K562 (cell line): ENCODE measurements at regions not wholly inside any gene's neighbourhood (a gene's known extent, or its start where the extent isn't known, plus 50 kb on each side); places are given as distances from the start of the nearest gene placed in this dataset.

Source experiments
- ATAC-seq: fragments of 200-7000 bp; cut with Tn5 transposase; 3 replicates; pipeline ENCODE4 v1.9.1; 2020; ENCODE audit warnings: moderate library complexity
- BruUV-seq: library from RNA; stranded (reverse); fragments of 400-500 nt; replicated peaks from 2 replicates; lab custom pipeline; 2021; lab: Mats Ljungman, UMichigan
- CTCF ChIA-PET: fragments of 300-600 bp; formaldehyde crosslinking; extraction: SDS; loops from one replicate; lab custom pipeline; 2021; ENCODE audit warnings: low intra/inter-chr PET ratio; lab: Yijun Ruan, JAX
- POLR2A ChIA-PET: fragments of 300-600, 350-650 bp; sonication (Branson Sonifier 250); formaldehyde crosslinking; extraction: SDS; loops from one replicate; lab custom pipeline; 2021; ENCODE audit warnings: antibody characterized with exemption, inconsistent platforms; lab: Yijun Ruan, JAX
- DNase-seq, 4 experiments: peaks; one replicate each; pipeline versions ENCODE4 v3.0.0 to v3.0.0-alpha.2; 2011 to 2018; ENCODE audit warnings: low spot score in 3 of 4, mixed read lengths in 3 of 4; ENCODE audit errors: extremely low read depth in 1 of 4
- FAIRE-seq: peaks from 2 replicates; lab custom pipeline; 2011; peaks lifted over from hg19 to GRCh38; lab: Jason Lieb, UNC
- H2AFZ ChIP-seq: 2 replicates; pipeline ENCODE4 v1.6.0; 2011; ENCODE audit warnings: low read depth, low read length, control low read depth, inconsistent platforms
- H3K27ac ChIP-seq: fragments of 200-600 bp; 3 replicates; pipeline ENCODE4 v1.8.0; 2011; ENCODE audit warnings: low read depth, mild to moderate bottlenecking, control low read depth, inconsistent platforms, low read length, moderate library complexity, mixed read lengths; ENCODE audit errors: extremely low read depth
- H3K27me3 ChIP-seq, 2 experiments: fragments of 300-600 bp in 1 of 2; 2 replicates in 1 of 2; 3 replicates in 1 of 2; pipeline versions ENCODE4 v1.6.0 to v1.8.0; 2011; ENCODE audit warnings: inconsistent platforms in 2 of 2, low read length in 2 of 2, mild to moderate bottlenecking in 1 of 2, mixed read lengths in 1 of 2, moderate library complexity in 1 of 2; ENCODE audit not compliant: control insufficient read depth in 2 of 2, insufficient read depth in 2 of 2
- H3K36me3 ChIP-seq: fragments of 300-600 bp; 3 replicates; pipeline ENCODE4 v1.8.0; 2011; ENCODE audit warnings: mild to moderate bottlenecking, low read length, inconsistent platforms; ENCODE audit not compliant: control insufficient read depth, insufficient read depth
- H3K4me1 ChIP-seq, 2 experiments: fragments of 200-600 bp in 1 of 2; replicated peaks in 1 of 2; 2 replicates in 1 of 2; 3 replicates in 1 of 2; pipeline versions ENCODE4 v1.5.1 to v1.8.0; 2011; ENCODE audit warnings: inconsistent platforms in 2 of 2, low read length in 2 of 2, mild to moderate bottlenecking in 1 of 2, mixed read lengths in 1 of 2, moderate library complexity in 1 of 2; ENCODE audit not compliant: control insufficient read depth in 2 of 2, insufficient read depth in 2 of 2
- H3K4me2 ChIP-seq: 2 replicates; pipeline ENCODE4 v1.6.1; 2011; ENCODE audit warnings: low read length, control low read depth, inconsistent platforms, mixed read lengths; ENCODE audit not compliant: insufficient read depth
- H3K4me3 ChIP-seq: fragments of 200-600 bp; sonication (generic), shearing (Covaris generic); 2 replicates; pipeline ENCODE4 v1.5.1; 2016; ENCODE audit warnings: control low read depth, inconsistent platforms
- H3K79me2 ChIP-seq: fragments of 200-600 bp; 3 replicates; pipeline ENCODE4 v1.8.0; 2011; ENCODE audit warnings: low read length, inconsistent platforms; ENCODE audit not compliant: control insufficient read depth, insufficient read depth
- H3K9ac ChIP-seq, 2 experiments: 2 replicates each; pipeline versions ENCODE4 v1.6.0 to v1.6.1; 2011; ENCODE audit warnings: low read depth in 2 of 2, low read length in 2 of 2, control low read depth in 1 of 2, inconsistent platforms in 1 of 2, mild to moderate bottlenecking in 1 of 2, mixed read lengths in 1 of 2; ENCODE audit not compliant: insufficient read depth in 1 of 2
- H3K9me1 ChIP-seq: one replicate; pipeline ENCODE4 v1.6.0; 2011; ENCODE audit warnings: inconsistent platforms, mild to moderate bottlenecking, low read length, moderate library complexity; ENCODE audit not compliant: control insufficient read depth, insufficient read depth
- H3K9me3 ChIP-seq: replicated peaks from 2 replicates; pipeline ENCODE4 v1.5.1; 2011; ENCODE audit warnings: low read depth, low read length, inconsistent platforms; ENCODE audit not compliant: control insufficient read depth, insufficient read depth
- H4K20me1 ChIP-seq: replicated peaks from 2 replicates; pipeline ENCODE4 v1.6.1; 2011; ENCODE audit warnings: low read length, inconsistent platforms, mixed read lengths; ENCODE audit not compliant: control insufficient read depth, insufficient read depth
- CBFA2T3 ChIP-seq: fragments of 450-650 bp; IDR thresholded peaks from 2 replicates; pipeline ENCODE4 v1.6.1; 2017
- DMBX1 ChIP-seq: fragments of 250-450 bp; sonication (Bioruptor Pico); IDR thresholded peaks from 2 replicates; pipeline ENCODE4 v1.8.0; 2022; ENCODE audit warnings: inconsistent platforms, mild to moderate bottlenecking, moderate library complexity, borderline replicate concordance
- E2F6 ChIP-seq, 2 experiments: IDR thresholded peaks; 2 replicates each; pipeline ENCODE4 v1.6.1; 2011; ENCODE audit warnings: borderline replicate concordance in 1 of 2, control low read depth in 1 of 2, low read depth in 1 of 2, low read length in 1 of 2, mild to moderate bottlenecking in 1 of 2, mixed read lengths in 1 of 2, moderate library complexity in 1 of 2; ENCODE audit not compliant: insufficient read depth in 1 of 2, insufficient read length in 1 of 2, poor library complexity in 1 of 2, severe bottlenecking in 1 of 2; ENCODE audit errors: extremely low read depth in 1 of 2
- MGA ChIP-seq: fragments of 450-650 bp; IDR thresholded peaks from 2 replicates; pipeline ENCODE4 v1.6.1; 2016; ENCODE audit warnings: mild to moderate bottlenecking, moderate library complexity
- MYBL2 ChIP-seq, 2 experiments: fragments of 450-650 bp in 1 of 2; sonication (generic) in 1 of 2; formaldehyde crosslinking in 1 of 2; IDR thresholded peaks; 2 replicates each; pipeline versions ENCODE4 v1.6.1 to v1.8.1; 2017 to 2022; ENCODE audit warnings: borderline replicate concordance in 1 of 2, inconsistent platforms in 1 of 2, low read depth in 1 of 2, mild to moderate bottlenecking in 1 of 2, missing genetic modification reagents in 1 of 2, moderate library complexity in 1 of 2
- NR4A1 ChIP-seq, 2 experiments: fragments of 250-450 bp in 1 of 2; fragments of 450-650 bp in 1 of 2; sonication (Bioruptor Pico) in 1 of 2; IDR thresholded peaks; 2 replicates each; pipeline versions ENCODE4 v1.4.0 to v1.6.1; 2016 to 2020; ENCODE audit warnings: mild to moderate bottlenecking in 2 of 2, missing compliant biosample characterization in 1 of 2, missing genetic modification characterization in 1 of 2, moderate library complexity in 1 of 2
- ZNF121 ChIP-seq: sonication (generic); formaldehyde crosslinking; conservative IDR thresholded peaks from 2 replicates; pipeline ENCODE4 v1.8.0; 2022; ENCODE audit warnings: missing genetic modification reagents
- ZNF239 ChIP-seq: fragments of 250-450 bp; sonication (Bioruptor Pico); IDR thresholded peaks from 2 replicates; pipeline ENCODE4 v1.4.0; 2020; ENCODE audit warnings: mild to moderate bottlenecking
- ZNF589 ChIP-seq: fragments of 200-800 bp; sonication (Bioruptor generic); IDR thresholded peaks from 2 replicates; pipeline ENCODE4 v1.6.1; 2016; ENCODE audit warnings: low read depth, missing genetic modification characterization, missing compliant biosample characterization
- ZNF644 ChIP-seq: fragments of 200-800 bp; sonication (Bioruptor generic); IDR thresholded peaks from 2 replicates; pipeline ENCODE4 v1.6.1; 2016; ENCODE audit warnings: low read depth, missing genetic modification characterization, missing compliant biosample characterization
- WGBS: fragments of 100-300 bp; shearing (Covaris generic); methylation state at CpG from one replicate; pipeline ENCODE4 v1.1.6; 2016; ENCODE audit warnings: low coverage, mixed read lengths; ENCODE audit not compliant: insufficient coverage; ENCODE audit errors: missing lambda C conversion rate; 5-methylcytosine and 5-hydroxymethylcytosine counted together
- in situ Hi-C: fragments of 300-500 bp; cut with MboI; formaldehyde crosslinking; loops from 4 replicates; pipeline ENCODE4 v1.15.0; 2018; ENCODE audit warnings: inconsistent platforms, mixed read lengths
- intact Hi-C: fragments of 100-400 bp; cut with micrococcal nuclease; formaldehyde crosslinking; loops from 2 replicates; pipeline ENCODE4 v1.14.2; 2022

- no TSS peak for BruUV-seq
- WGBS: 0% methylated on average over 4 of the region's 4 CpGs
- TF ChIP-seq ZNF644 (tag): no peak
- TF ChIP-seq MGA: no peak
- no peak for TF ChIP-seq E2F6 (IDR thresholded peaks at IDR 0.05; ENCODE audit: borderline replicate concordance in 1 of 2, extremely low read depth in 1 of 2, insufficient read depth in 1 of 2, insufficient read length in 1 of 2, low read depth in 1 of 2, low read length in 1 of 2, poor library complexity in 1 of 2, severe bottlenecking in 1 of 2)
- TF ChIP-seq ZNF589 (CRISPR knock-in tag): no peak
- no peak for TF ChIP-seq ZNF121 (CRISPR knock-in tag)
- no peak for TF ChIP-seq DMBX1 (CRISPR knock-in tag)
- no peak for TF ChIP-seq MYBL2 (IDR thresholded peaks at IDR 0.05; ENCODE audit: low read depth)
- no peak for TF ChIP-seq MYBL2 (CRISPR knock-in tag; IDR thresholded peaks at IDR 0.05; ENCODE audit: borderline replicate concordance)
- no peak for TF ChIP-seq ZNF239 (CRISPR knock-in tag)
- TF ChIP-seq NR4A1 (CRISPR knock-in tag; IDR thresholded peaks at IDR 0.05): no peak
- TF ChIP-seq NR4A1 (tag; IDR thresholded peaks at IDR 0.05): no peak
- no peak for TF ChIP-seq CBFA2T3
Measured at GRCh38 chr18:71040161-71040560, 751.3 kb downstream of the SOCS6 start.

More at GRCh38 chr18:71040161-71040560, 751.3 kb downstream of the SOCS6 start:
- H3K36me3 ChIP-seq: no peaks in the 10 kb centered on the region
- no peaks in the 10 kb centered on the region for H3K79me2 ChIP-seq
- no peak for DNase-seq
- H2AFZ ChIP-seq: no peak overlapping the region
- in situ Hi-C loops (no loop called here), intact Hi-C loops (no loop called here)
- no peak overlapping the region for H3K27ac ChIP-seq
- H3K9ac ChIP-seq: no peak overlapping the region
- no peak for ATAC-seq
- POLR2A ChIA-PET: no interaction called here
- no peaks in the 10 kb centered on the region for H3K9me1 ChIP-seq
- no peak for FAIRE-seq
- no peaks in the 10 kb centered on the region for H3K9me3 ChIP-seq
- CTCF ChIA-PET: no interaction called here
- H3K4me2 ChIP-seq: no peak overlapping the region
- no peaks in the 10 kb centered on the region for H3K27me3 ChIP-seq
- H3K4me3 ChIP-seq: no peak overlapping the region
- H4K20me1 ChIP-seq: no peaks in the 10 kb centered on the region
- no peaks in the 10 kb centered on the region for H3K4me1 ChIP-seq
